Spleen (tissue), 11 donors: ENCODE measurements at regions not wholly inside any gene's neighbourhood (a gene's known extent, or its start where the extent isn't known, plus 50 kb on each side); places are given as distances from the start of the nearest gene placed in this dataset.

Source experiments
- DNase-seq: peaks from one replicate; pipeline ENCODE4 v3.0.0-alpha.2; 2020
- H3K27ac ChIP-seq, 8 donors: fragments of 200-600 bp; sonication (generic) in 7 of 8; 1 replicate in 4 of 8; 2 replicates in 4 of 8; pipeline versions ENCODE4 v1.5.0 to v1.8.0; 2016 to 2021; ENCODE audit warnings: inconsistent platforms in 4 of 8, mild to moderate bottlenecking in 4 of 8, moderate library complexity in 1 of 8
- H3K27me3 ChIP-seq, 7 donors: fragments of 200-600 bp; sonication (generic) in 6 of 7; replicated peaks in 1 of 7; 1 replicate in 4 of 7; 2 replicates in 3 of 7; pipeline versions ENCODE4 v1.5.0 to v1.8.0; 2016 to 2021; ENCODE audit warnings: inconsistent platforms in 3 of 7, mild to moderate bottlenecking in 1 of 7
- H3K36me3 ChIP-seq, 6 donors: fragments of 200-600 bp; sonication (generic) in 5 of 6; 1 replicate in 4 of 6; 2 replicates in 2 of 6; pipeline versions ENCODE4 v1.5.0 to v1.8.0; 2016 to 2021; ENCODE audit warnings: inconsistent platforms in 2 of 6
- H3K4me1 ChIP-seq, 6 donors: fragments of 200-600 bp; sonication (generic) in 5 of 6; 1 replicate in 3 of 6; 2 replicates in 3 of 6; pipeline versions ENCODE4 v1.5.0 to v1.8.0; 2016 to 2021; ENCODE audit warnings: inconsistent platforms in 3 of 6
- H3K4me3 ChIP-seq, 8 donors: fragments of 200-600 bp; sonication (generic) in 7 of 8; 1 replicate in 4 of 8; 2 replicates in 4 of 8; pipeline versions ENCODE4 v1.5.0 to v1.8.0; 2016 to 2021; ENCODE audit warnings: inconsistent platforms in 4 of 8, mild to moderate bottlenecking in 4 of 8, moderate library complexity in 2 of 8
- H3K9me3 ChIP-seq, 8 donors: fragments of 200-600 bp; sonication (generic) in 7 of 8; 1 replicate in 4 of 8; 2 replicates in 4 of 8; pipeline versions ENCODE4 v1.5.0 to v1.8.0; 2016 to 2021; ENCODE audit warnings: inconsistent platforms in 4 of 8
- POLR2A ChIP-seq, 3 donors: fragments of 450-650 bp; IDR thresholded peaks; one replicate each; pipeline ENCODE4 v1.5.1; 2017; ENCODE audit warnings: antibody characterized with exemption in 3 of 3, mild to moderate bottlenecking in 1 of 3
- POLR2AphosphoS5 ChIP-seq, 3 donors: sonication (generic); formaldehyde crosslinking; IDR thresholded peaks; one replicate each; pipeline ENCODE4 v1.5.1; 2017; ENCODE audit warnings: antibody characterized with exemption in 3 of 3
- WGBS, 5 donors: extraction: QIAGEN DNeasy Blood & Tissue Kit in 3 of 5; methylation state at CpG; one replicate each; pipeline versions ENCODE4 v1.1.5 to v1.1.7; 2013 to 2018; 5-methylcytosine and 5-hydroxymethylcytosine counted together
- intact Hi-C: fragments of 100-400 bp; cut with DNase I; formaldehyde crosslinking; loops from one replicate; pipeline ENCODE4 v1.15.0; 2023; ENCODE audit warnings: low total_unique reads
- TF ChIP-seq, protein P1 (sequence below), 11 experiments: fragments of 200-600 bp in 7 of 11; fragments of 450-650 bp in 4 of 11; sonication (generic) in 4 of 11; IDR thresholded peaks in 8 of 11; conservative IDR thresholded peaks in 3 of 11; 1 replicate in 7 of 11; 2 replicates in 4 of 11; pipeline versions ENCODE4 v1.4.0 to v1.8.0; 2016 to 2021; ENCODE audit warnings: antibody characterized with exemption in 11 of 11, inconsistent platforms in 4 of 11, mild to moderate bottlenecking in 1 of 11
- donor health status: healthy with polysubstance abuse.
- donor health status: DM: no; HTN: no; CAD: no; lungs with moderate emphysema.
- donor health status: DM: no; HTN: no; CAD: no.
- donor health status: Bipolar disorder and iron deficiency.
- donor health status: healthy.
- donor health status: DM: no; HTN: no; CAD: no.
- donor health status: DM: yes; HTN: yes; CAD: no.

DNA sequence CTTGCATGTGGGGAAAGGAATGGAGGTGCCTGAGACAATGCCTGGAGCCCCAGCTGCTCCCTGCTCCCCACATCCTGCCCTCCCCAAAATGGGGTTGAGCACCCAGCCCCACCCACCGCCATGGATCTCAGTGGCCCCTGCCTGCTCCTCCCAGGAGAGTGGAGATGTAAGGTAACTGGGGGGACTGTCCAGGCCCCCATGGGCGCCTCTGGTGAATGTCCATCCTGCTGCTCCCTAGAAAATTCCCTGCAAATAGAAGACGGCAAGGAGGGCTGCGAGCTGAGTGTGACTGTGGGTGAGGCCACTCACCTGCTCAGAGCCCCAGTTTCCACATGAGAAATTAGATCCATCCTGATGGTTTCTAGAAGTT, 101.6 kb downstream of the RAMP3 start:
- Histone ChIP-seq H3K9me3 (peaks cover 0 to 11% (median 0%) of the 10 kb centered on the region in 8 donors), H3K36me3 (no peaks in the 10 kb centered on the region), H3K27me3 (peaks cover 0 to 32% (median 0%) of the 10 kb centered on the region in 7 donors), H3K27ac (no peak overlapping the region), H3K4me1 (peaks cover 2 to 21% (median 12%) of the 10 kb centered on the region in 6 donors), H3K4me3 (no peak overlapping the region)
- TF ChIP-seq POLR2AphosphoS5 (IDR thresholded peaks at IDR 0.05) (no peak), POLR2A (IDR thresholded peaks at IDR 0.05) (no peak)
- TF ChIP-seq, protein P1, sequence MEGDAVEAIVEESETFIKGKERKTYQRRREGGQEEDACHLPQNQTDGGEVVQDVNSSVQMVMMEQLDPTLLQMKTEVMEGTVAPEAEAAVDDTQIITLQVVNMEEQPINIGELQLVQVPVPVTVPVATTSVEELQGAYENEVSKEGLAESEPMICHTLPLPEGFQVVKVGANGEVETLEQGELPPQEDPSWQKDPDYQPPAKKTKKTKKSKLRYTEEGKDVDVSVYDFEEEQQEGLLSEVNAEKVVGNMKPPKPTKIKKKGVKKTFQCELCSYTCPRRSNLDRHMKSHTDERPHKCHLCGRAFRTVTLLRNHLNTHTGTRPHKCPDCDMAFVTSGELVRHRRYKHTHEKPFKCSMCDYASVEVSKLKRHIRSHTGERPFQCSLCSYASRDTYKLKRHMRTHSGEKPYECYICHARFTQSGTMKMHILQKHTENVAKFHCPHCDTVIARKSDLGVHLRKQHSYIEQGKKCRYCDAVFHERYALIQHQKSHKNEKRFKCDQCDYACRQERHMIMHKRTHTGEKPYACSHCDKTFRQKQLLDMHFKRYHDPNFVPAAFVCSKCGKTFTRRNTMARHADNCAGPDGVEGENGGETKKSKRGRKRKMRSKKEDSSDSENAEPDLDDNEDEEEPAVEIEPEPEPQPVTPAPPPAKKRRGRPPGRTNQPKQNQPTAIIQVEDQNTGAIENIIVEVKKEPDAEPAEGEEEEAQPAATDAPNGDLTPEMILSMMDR (IDR thresholded peaks at IDR 0.05 in 8 of 11, conservative IDR thresholded peaks at IDR 0.05 in 3 of 11): no peak
- intact Hi-C loops: no loop called here
- 83 to 95% (median 88%) methylated on average over 3 to 4 of the region's 4 CpGs; no CpG with 5 or more reads in 1 of the 5 donors for WGBS, 5 donors
- DNase-seq: no peak

DNA sequence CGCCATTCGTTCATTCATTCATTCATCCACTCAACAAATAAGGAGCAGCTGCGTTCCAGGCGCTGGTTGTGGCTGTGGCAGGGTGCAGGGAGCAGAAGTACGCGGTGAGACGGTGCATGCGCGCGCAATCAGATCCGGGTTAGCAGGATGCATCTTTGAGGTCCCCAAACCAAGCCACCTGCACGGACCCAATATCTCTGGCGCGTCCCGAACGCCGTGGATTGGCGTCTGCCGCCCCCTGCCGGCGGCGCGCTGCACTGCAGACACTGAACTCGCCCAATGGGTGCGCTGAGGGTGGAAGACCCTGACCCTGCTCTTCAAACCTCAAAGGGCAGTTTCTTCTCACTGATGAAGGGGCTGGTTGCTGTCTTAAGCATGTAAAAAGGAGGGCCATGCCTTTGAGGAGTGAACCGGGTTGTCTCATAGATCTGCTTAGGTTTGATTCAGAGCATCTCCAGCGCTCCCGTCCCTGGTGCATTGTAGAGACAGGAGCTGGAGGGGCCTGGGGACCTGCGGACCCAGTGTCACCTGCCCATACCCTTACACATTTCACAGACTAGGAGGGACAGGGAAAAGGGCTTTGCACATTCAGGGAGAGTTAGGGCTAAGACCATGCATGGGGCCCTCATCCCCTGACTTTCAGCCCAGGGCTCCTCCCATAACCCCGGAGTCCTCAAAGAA, 102.5 kb downstream of the RAMP3 start:
- Histone ChIP-seq H3K4me1 (peaks cover 2 to 21% (median 12%) of the 10 kb centered on the region in 6 donors), H3K9me3 (peaks cover 0 to 11% (median 0%) of the 10 kb centered on the region in 8 donors), H3K4me3 (no peak overlapping the region), H3K36me3 (no peaks in the 10 kb centered on the region), H3K27ac (no peak overlapping the region), H3K27me3 (peaks cover 0 to 27% (median 0%) of the 10 kb centered on the region in 7 donors)
- intact Hi-C loops: loop anchor here (2.0 to 10.0 kb wide), 2 partner anchors 105 to 595 kb away; no protein-coding TSS in a partner anchor
- WGBS, 5 donors: 21 to 26% (median 24%) methylated on average over 28 to 30 of the region's 30 CpGs
- TF ChIP-seq, protein P1 (IDR thresholded peaks at IDR 0.05 in 8 of 11, conservative IDR thresholded peaks at IDR 0.05 in 3 of 11): peak; percentile 85 to 99 (median 95)
- peak in 2 of 3 donors; percentile 39 to 51 for TF ChIP-seq POLR2AphosphoS5 (IDR thresholded peaks at IDR 0.05)
- TF ChIP-seq POLR2A (IDR thresholded peaks at IDR 0.05): no peak
- peak; percentile 92 for DNase-seq

DNA sequence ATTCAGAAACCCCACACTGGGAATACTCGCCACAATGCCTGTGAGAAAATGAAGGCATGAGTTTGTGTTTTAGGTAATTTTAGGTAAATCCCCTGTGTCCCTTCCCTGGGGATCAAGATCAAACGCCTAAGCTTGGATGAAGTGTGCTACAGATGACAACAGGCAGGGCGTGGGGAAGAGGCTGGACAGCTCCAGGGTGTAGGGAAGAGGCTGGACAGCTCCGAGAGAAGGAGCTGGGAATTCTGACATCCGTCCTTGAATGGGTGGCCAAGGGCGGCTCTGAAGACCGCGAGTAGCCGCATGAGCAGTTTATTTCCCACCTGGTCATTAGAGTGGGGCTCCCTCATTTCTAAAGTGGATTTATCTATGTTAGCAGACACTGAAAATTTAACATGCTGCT, 109.7 kb downstream of the RAMP3 start:
- Histone ChIP-seq H3K27me3 (peaks cover 0 to 24% (median 0%) of the 10 kb centered on the region in 7 donors), H3K4me1 (no peaks in the 10 kb centered on the region), H3K9me3 (peaks cover 0 to 11% (median 0%) of the 10 kb centered on the region in 8 donors), H3K27ac (no peak overlapping the region), H3K36me3 (no peaks in the 10 kb centered on the region), H3K4me3 (no peak overlapping the region)
- WGBS, 5 donors: 49 to 69% (median 50%) methylated on average over 9 of the region's 9 CpGs
- DNase-seq: no peak
- intact Hi-C loops: loop anchor here (10.0 kb wide), 1 partner anchor 588 kb away; no protein-coding TSS in a partner anchor
- TF ChIP-seq POLR2AphosphoS5 (IDR thresholded peaks at IDR 0.05): no peak
- TF ChIP-seq POLR2A (IDR thresholded peaks at IDR 0.05): no peak
- TF ChIP-seq, protein P1 (IDR thresholded peaks at IDR 0.05 in 8 of 11, conservative IDR thresholded peaks at IDR 0.05 in 3 of 11): no peak

DNA sequence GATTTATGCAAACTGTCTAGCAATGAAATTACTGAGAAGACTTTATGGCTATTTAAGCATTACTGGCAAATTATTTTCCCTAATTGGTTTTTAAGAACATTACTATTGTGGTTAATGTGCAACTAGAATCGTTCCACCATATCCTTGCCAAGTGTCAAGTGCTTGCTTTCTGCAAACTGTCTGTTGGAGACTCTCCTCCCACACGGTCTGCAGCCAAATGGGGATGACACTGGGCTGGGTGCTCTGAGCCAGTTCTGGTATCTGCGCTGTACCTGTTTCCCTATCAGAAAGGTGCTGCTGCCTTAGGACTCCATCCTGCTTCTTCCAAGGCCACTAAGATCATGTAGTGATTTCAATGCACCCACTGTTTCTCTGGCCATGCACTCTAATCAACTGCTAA, 110.4 kb downstream of the RAMP3 start:
- DNase-seq: no peak
- TF ChIP-seq POLR2A (IDR thresholded peaks at IDR 0.05): no peak
- TF ChIP-seq POLR2AphosphoS5 (IDR thresholded peaks at IDR 0.05): no peak
- TF ChIP-seq, protein P1 (IDR thresholded peaks at IDR 0.05 in 8 of 11, conservative IDR thresholded peaks at IDR 0.05 in 3 of 11): no peak
- H3K4me1 ChIP-seq: no peaks in the 10 kb centered on the region
- no peak overlapping the region for H3K4me3 ChIP-seq
- 46 to 93% (median 70%) methylated on average over 3 of the region's 3 CpGs for whole genome bisulfite sequencing, 5 donors
- H3K36me3 ChIP-seq: no peaks in the 10 kb centered on the region
- H3K9me3 ChIP-seq: peaks cover 0 to 12% (median 0%) of the 10 kb centered on the region in 8 donors
- peaks cover 0 to 24% (median 0%) of the 10 kb centered on the region in 7 donors for H3K27me3 ChIP-seq
- intact Hi-C loops: loop anchor here (10.0 kb wide), 1 partner anchor 587 kb away; no protein-coding TSS in a partner anchor
- H3K27ac ChIP-seq: no peak overlapping the region
